SW 1271 (cell line): ENCODE measurements at regions not wholly inside any gene's neighbourhood (a gene's known extent, or its start where the extent isn't known, plus 50 kb on each side); places are given as distances from the start of the nearest gene placed in this dataset.

Source experiments
- DNase-seq, 2 experiments: peaks; one replicate each; lab custom pipeline; 2025; lab: John Stamatoyannopoulos, UW

GRCh38 chr5:25823330-25823873 is 1178.6 kb upstream of the CDH10 start:
- no peak for DNase-seq
